Keratinocyte (primary cell): ENCODE measurements at regions not wholly inside any gene's neighbourhood (a gene's known extent, or its start where the extent isn't known, plus 50 kb on each side); places are given as distances from the start of the nearest gene placed in this dataset.

Experiments
- DNase-seq: peaks from one replicate; pipeline ENCODE4 v3.0.0-alpha.2; 2011; ENCODE audit warnings: low read depth, missing footprints, low spot score
- FAIRE-seq: peaks from 2 replicates; lab custom pipeline; 2011; peaks lifted over from hg19 to GRCh38; lab: Jason Lieb, UNC
- H2AFZ ChIP-seq: 2 replicates; pipeline ENCODE4 v1.6.0; 2012; ENCODE audit warnings: low read length, control low read depth, inconsistent platforms; ENCODE audit not compliant: control insufficient read depth
- H3K27ac ChIP-seq: 2 replicates; pipeline ENCODE4 v1.5.1; 2011; ENCODE audit warnings: low read length; ENCODE audit not compliant: control insufficient read depth, insufficient read depth
- H3K27me3 ChIP-seq: 3 replicates; pipeline ENCODE4 v1.6.0; 2011; ENCODE audit warnings: low read length; ENCODE audit not compliant: control insufficient read depth, insufficient read depth; ENCODE audit errors: extremely low read depth
- H3K36me3 ChIP-seq, 2 experiments: 2 replicates in 1 of 2; 3 replicates in 1 of 2; pipeline ENCODE4 v1.5.1; 2011; ENCODE audit warnings: low read length in 2 of 2, mild to moderate bottlenecking in 1 of 2; ENCODE audit not compliant: control insufficient read depth in 2 of 2, insufficient read depth in 2 of 2; ENCODE audit errors: extremely low read depth in 1 of 2
- H3K4me1 ChIP-seq: 3 replicates; pipeline ENCODE4 v1.5.1; 2011; ENCODE audit warnings: low read length; ENCODE audit not compliant: control insufficient read depth, insufficient read depth; ENCODE audit errors: extremely low read depth
- H3K4me2 ChIP-seq: 3 replicates; pipeline ENCODE4 v1.6.0; 2011; ENCODE audit warnings: low read depth, low read length; ENCODE audit not compliant: control insufficient read depth, insufficient read depth; ENCODE audit errors: extremely low read depth
- H3K4me3 ChIP-seq, 3 experiments: fragments of 200-600 bp in 1 of 3; sonication (generic) in 1 of 3; 2 replicates in 2 of 3; 3 replicates in 1 of 3; pipeline ENCODE4 v1.5.1; 2011 to 2016; ENCODE audit warnings: low read length in 3 of 3, mild to moderate bottlenecking in 3 of 3, control low read depth in 2 of 3, inconsistent platforms in 1 of 3, low read depth in 1 of 3, mixed read lengths in 1 of 3, mixed run types in 1 of 3, moderate library complexity in 1 of 3; ENCODE audit not compliant: control insufficient read depth in 2 of 3, insufficient read depth in 2 of 3; ENCODE audit errors: extremely low read depth in 1 of 3
- H3K79me2 ChIP-seq: 2 replicates; pipeline ENCODE4 v1.6.0; 2012; ENCODE audit warnings: low read length; ENCODE audit not compliant: control insufficient read depth, insufficient read depth
- H3K9ac ChIP-seq: 3 replicates; pipeline ENCODE4 v1.6.0; 2011; ENCODE audit warnings: low read length; ENCODE audit not compliant: control insufficient read depth, insufficient read depth; ENCODE audit errors: extremely low read depth
- H3K9me1 ChIP-seq: 3 replicates; pipeline ENCODE4 v1.6.0; 2011; ENCODE audit warnings: low read length; ENCODE audit not compliant: control insufficient read depth, insufficient read depth; ENCODE audit errors: extremely low read depth
- H3K9me3 ChIP-seq: 2 replicates; pipeline ENCODE4 v1.5.1; 2012; ENCODE audit warnings: low read depth, low read length; ENCODE audit not compliant: control insufficient read depth
- H4K20me1 ChIP-seq: 3 replicates; pipeline ENCODE4 v1.6.0; 2011; ENCODE audit warnings: low read length; ENCODE audit not compliant: control insufficient read depth, insufficient read depth; ENCODE audit errors: extremely low read depth
- CTCF ChIP-seq, 3 experiments: IDR thresholded peaks in 1 of 3; conservative IDR thresholded peaks in 1 of 3; optimal IDR thresholded peaks in 1 of 3; 2 replicates in 2 of 3; 3 replicates in 1 of 3; pipeline versions ENCODE3 to v1.5.1; 2011; ENCODE audit warnings: low read length in 3 of 3, mild to moderate bottlenecking in 3 of 3, moderate library complexity in 2 of 3, control low read depth in 1 of 3, inconsistent platforms in 1 of 3; ENCODE audit not compliant: insufficient read depth in 2 of 3; ENCODE audit errors: extremely low read depth in 1 of 3
- EZH2 ChIP-seq: IDR thresholded peaks from one replicate; pipeline ENCODE4 v1.6.1; 2012; ENCODE audit warnings: inconsistent platforms, mild to moderate bottlenecking, low read length, moderate library complexity
- dilution Hi-C: fragments of 300-500 bp; cut with MboI; formaldehyde crosslinking; loops from one replicate; pipeline ENCODE4 v1.7.0; 2020; ENCODE audit warnings: low sequenced_read_pairs; ENCODE audit not compliant: extremely low pct_ligation_motif_present

GRCh38 chr12:114904254-114905003, 220.5 kb upstream of the TBX3 start:
- Histone ChIP-seq H3K4me2 (no peak overlapping the region), H3K9ac (no peak overlapping the region), H3K4me3 (no peak overlapping the region), H3K9me3 (no peaks in the 10 kb centered on the region), H4K20me1 (no peaks in the 10 kb centered on the region), H3K9me1 (no peaks in the 10 kb centered on the region), H3K27me3 (no peaks in the 10 kb centered on the region), H2AFZ (no peak overlapping the region), H3K4me1 (no peaks in the 10 kb centered on the region), H3K79me2 (no peaks in the 10 kb centered on the region), H3K27ac (no peak overlapping the region), H3K36me3 (no peaks in the 10 kb centered on the region)
- no peak for DNase-seq
- FAIRE-seq: no peak
- dilution Hi-C loops: no loop called here
- TF ChIP-seq CTCF (optimal IDR thresholded peaks at IDR 0.05 in 1 of 3, IDR thresholded peaks at IDR 0.05 in 1 of 3, conservative IDR thresholded peaks at IDR 0.05 in 1 of 3; ENCODE audit: extremely low read depth in 1 of 3, insufficient read depth in 2 of 3, low read length in 3 of 3) (no peak), EZH2 (no peak)

DNA sequence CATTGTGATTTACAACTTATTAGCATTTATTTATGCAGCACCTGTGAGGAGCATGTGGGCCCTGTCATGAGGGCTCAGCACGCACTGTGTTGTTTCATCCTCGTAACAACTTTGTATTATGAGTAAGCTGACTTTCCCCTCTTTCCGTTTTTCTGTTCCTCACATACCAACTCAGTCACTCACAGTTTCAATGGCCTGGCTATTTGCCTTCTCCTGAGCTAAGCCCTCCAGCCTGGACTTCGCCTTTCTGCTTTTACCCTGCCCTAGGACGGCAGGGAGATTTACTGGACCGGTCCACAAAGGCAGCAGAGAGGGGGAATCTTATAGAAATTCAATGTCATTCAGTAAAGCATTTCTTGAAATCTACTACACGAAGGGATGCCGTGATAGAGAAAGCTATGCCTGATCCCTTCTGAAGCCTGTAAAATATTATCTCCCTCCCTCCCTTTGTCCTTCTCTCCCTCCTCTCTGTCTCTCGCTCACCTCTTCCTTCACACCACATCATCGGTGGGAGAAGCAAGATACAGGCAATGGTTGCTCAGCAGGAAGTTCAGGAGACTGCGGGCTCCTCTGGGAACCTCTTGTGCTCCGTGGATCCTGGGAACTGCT, 219.2 kb upstream of the TBX3 start:
- no peak overlapping the region for H3K4me2 ChIP-seq
- H3K9me1 ChIP-seq: no peaks in the 10 kb centered on the region
- H3K4me3 ChIP-seq: no peak overlapping the region
- H3K36me3 ChIP-seq: no peaks in the 10 kb centered on the region
- H4K20me1 ChIP-seq: no peaks in the 10 kb centered on the region
- H3K27ac ChIP-seq: no peak overlapping the region
- FAIRE-seq (no peak), DNase-seq (no peak)
- no peaks in the 10 kb centered on the region for H3K4me1 ChIP-seq
- H3K79me2 ChIP-seq: no peaks in the 10 kb centered on the region
- H3K9ac ChIP-seq: no peak overlapping the region
- dilution Hi-C loops: no loop called here
- no peak overlapping the region for H2AFZ ChIP-seq
- H3K27me3 ChIP-seq: no peaks in the 10 kb centered on the region
- TF ChIP-seq EZH2: no peak
- no peak for TF ChIP-seq CTCF (optimal IDR thresholded peaks at IDR 0.05 in 1 of 3, IDR thresholded peaks at IDR 0.05 in 1 of 3, conservative IDR thresholded peaks at IDR 0.05 in 1 of 3; ENCODE audit: extremely low read depth in 1 of 3, insufficient read depth in 2 of 3, low read length in 3 of 3)
- no peaks in the 10 kb centered on the region for H3K9me3 ChIP-seq
